Duodenal mucosa (tissue), 2 donors: ENCODE measurements at regions not wholly inside any gene's neighbourhood (a gene's known extent, or its start where the extent isn't known, plus 50 kb on each side); places are given as distances from the start of the nearest gene placed in this dataset.

Experiments used
- H3K27ac ChIP-seq: one replicate; pipeline ENCODE4 v1.7.0; 2013; ENCODE audit warnings: low read depth, low read length
- H3K27me3 ChIP-seq, 2 donors: one replicate each; pipeline ENCODE4 v1.7.0; 2013; ENCODE audit warnings: low read length in 2 of 2, control low read depth in 1 of 2; ENCODE audit not compliant: insufficient read depth in 2 of 2, control insufficient read depth in 1 of 2
- H3K36me3 ChIP-seq, 2 donors: one replicate each; pipeline ENCODE4 v1.7.0; 2013; ENCODE audit warnings: low read length in 2 of 2, control low read depth in 1 of 2; ENCODE audit not compliant: insufficient read depth in 2 of 2, control insufficient read depth in 1 of 2
- H3K4me1 ChIP-seq, 2 donors: one replicate each; pipeline ENCODE4 v1.7.0; 2013; ENCODE audit warnings: low read length in 2 of 2, control low read depth in 1 of 2; ENCODE audit not compliant: insufficient read depth in 2 of 2, control insufficient read depth in 1 of 2
- H3K4me3 ChIP-seq, 2 donors: one replicate each; pipeline ENCODE4 v1.7.0; 2013; ENCODE audit warnings: low read length in 2 of 2, low read depth in 1 of 2
- H3K9ac ChIP-seq, 2 donors: one replicate each; pipeline ENCODE4 v1.7.0; 2013; ENCODE audit warnings: low read length in 2 of 2, low read depth in 1 of 2
- H3K9me3 ChIP-seq, 2 donors: one replicate each; pipeline ENCODE4 v1.7.0; 2013; ENCODE audit warnings: low read length in 2 of 2, control low read depth in 1 of 2; ENCODE audit not compliant: control insufficient read depth in 1 of 2

GRCh38 chr20:4445331-4445730 is 196.2 kb upstream of the ADRA1D start:
- Histone ChIP-seq H3K27ac (no peak overlapping the region), H3K4me3 (no peak overlapping the region), H3K4me1 (no peaks in the 10 kb centered on the region), H3K9me3 (no peaks in the 10 kb centered on the region), H3K36me3 (no peaks in the 10 kb centered on the region), H3K9ac (no peak overlapping the region), H3K27me3 (peaks cover 5 to 6% of the 10 kb centered on the region in 2 donors)

- H3K9ac ChIP-seq = no peak overlapping the region
- no peak overlapping the region for H3K27ac ChIP-seq
- H3K27me3 ChIP-seq = peaks cover 5 to 6% of the 10 kb centered on the region in 2 donors
- no peaks in the 10 kb centered on the region for H3K9me3 ChIP-seq
- H3K4me1 ChIP-seq = no peaks in the 10 kb centered on the region
- H3K36me3 ChIP-seq = no peaks in the 10 kb centered on the region
- no peak overlapping the region for H3K4me3 ChIP-seq
Measured at GRCh38 chr20:4444404-4444803, 195.3 kb upstream of the ADRA1D start.

- H3K9ac ChIP-seq = no peak overlapping the region
- H3K4me3 ChIP-seq = no peak overlapping the region
- no peaks in the 10 kb centered on the region for H3K4me1 ChIP-seq
- no peaks in the 10 kb centered on the region for H3K9me3 ChIP-seq
- H3K27ac ChIP-seq = no peak overlapping the region
- peaks cover 5 to 6% of the 10 kb centered on the region in 2 donors for H3K27me3 ChIP-seq
- H3K36me3 ChIP-seq = no peaks in the 10 kb centered on the region
Measured at GRCh38 chr20:4443016-4443415, 193.9 kb upstream of the ADRA1D start.

- H3K4me1 ChIP-seq = no peaks in the 10 kb centered on the region
- H3K27ac ChIP-seq = no peak overlapping the region
- H3K9ac ChIP-seq = no peak overlapping the region
- no peak overlapping the region for H3K4me3 ChIP-seq
- H3K36me3 ChIP-seq = no peaks in the 10 kb centered on the region
- H3K27me3 ChIP-seq = peaks cover 5 to 6% of the 10 kb centered on the region in 2 donors
- no peaks in the 10 kb centered on the region for H3K9me3 ChIP-seq
Measured at GRCh38 chr20:4441871-4442270, 192.8 kb upstream of the ADRA1D start.

- no peak overlapping the region for H3K4me3 ChIP-seq
- H3K27me3 ChIP-seq = peaks cover 4 to 6% of the 10 kb centered on the region in 2 donors
- H3K9me3 ChIP-seq = no peaks in the 10 kb centered on the region
- no peaks in the 10 kb centered on the region for H3K36me3 ChIP-seq
- no peak overlapping the region for H3K9ac ChIP-seq
- H3K27ac ChIP-seq = no peak overlapping the region
- no peaks in the 10 kb centered on the region for H3K4me1 ChIP-seq
Measured at GRCh38 chr20:4441191-4441590, 192.1 kb upstream of the ADRA1D start.

GRCh38 chr20:4439461-4439860 is 190.4 kb upstream of the ADRA1D start:
- no peak overlapping the region for H3K4me3 ChIP-seq
- H3K27ac ChIP-seq = no peak overlapping the region
- no peaks in the 10 kb centered on the region for H3K4me1 ChIP-seq
- no peaks in the 10 kb centered on the region for H3K9me3 ChIP-seq
- no peak overlapping the region for H3K9ac ChIP-seq
- no peaks in the 10 kb centered on the region for H3K36me3 ChIP-seq
- peaks cover 0 to 6% of the 10 kb centered on the region in 2 donors for H3K27me3 ChIP-seq

GRCh38 chr20:4437131-4437530 is 188.0 kb upstream of the ADRA1D start:
- H3K9ac ChIP-seq = no peak overlapping the region
- no peaks in the 10 kb centered on the region for H3K36me3 ChIP-seq
- H3K4me3 ChIP-seq = no peak overlapping the region
- no peak overlapping the region for H3K27ac ChIP-seq
- no peaks in the 10 kb centered on the region for H3K27me3 ChIP-seq
- no peaks in the 10 kb centered on the region for H3K4me1 ChIP-seq
- H3K9me3 ChIP-seq = no peaks in the 10 kb centered on the region

- H3K4me3 ChIP-seq = no peak overlapping the region
- H3K4me1 ChIP-seq = no peaks in the 10 kb centered on the region
- H3K27ac ChIP-seq = no peak overlapping the region
- no peaks in the 10 kb centered on the region for H3K9me3 ChIP-seq
- H3K9ac ChIP-seq = no peak overlapping the region
- H3K27me3 ChIP-seq = no peaks in the 10 kb centered on the region
- H3K36me3 ChIP-seq = no peaks in the 10 kb centered on the region
Measured at GRCh38 chr20:4435671-4436455, 186.8 kb upstream of the ADRA1D start.

GRCh38 chr20:4435225-4435624 is 186.1 kb upstream of the ADRA1D start:
- H3K4me3 ChIP-seq = no peak overlapping the region
- H3K27ac ChIP-seq = no peak overlapping the region
- no peak overlapping the region for H3K9ac ChIP-seq
- H3K4me1 ChIP-seq = no peaks in the 10 kb centered on the region
- no peaks in the 10 kb centered on the region for H3K36me3 ChIP-seq
- no peaks in the 10 kb centered on the region for H3K9me3 ChIP-seq
- H3K27me3 ChIP-seq = no peaks in the 10 kb centered on the region

GRCh38 chr20:4434681-4435080 is 185.6 kb upstream of the ADRA1D start:
- H3K27me3 ChIP-seq = no peaks in the 10 kb centered on the region
- no peaks in the 10 kb centered on the region for H3K36me3 ChIP-seq
- no peaks in the 10 kb centered on the region for H3K9me3 ChIP-seq
- no peak overlapping the region for H3K4me3 ChIP-seq
- no peaks in the 10 kb centered on the region for H3K4me1 ChIP-seq
- H3K27ac ChIP-seq = no peak overlapping the region
- H3K9ac ChIP-seq = no peak overlapping the region
